OCI-LY3 (cell line): ENCODE measurements at regions not wholly inside any gene's neighbourhood (a gene's known extent, or its start where the extent isn't known, plus 50 kb on each side); places are given as distances from the start of the nearest gene placed in this dataset.

Experiments used
- EZH2phosphoT487 ChIP-seq: fragments of 200-600 bp; shearing (Covaris generic); IDR thresholded peaks from 2 replicates; pipeline ENCODE4 v1.6.1; 2018; ENCODE audit warnings: antibody characterized with exemption, mixed run types, low read depth
- TF ChIP-seq, protein P1 (sequence below): fragments of 200-600, 300-600 bp; sonication (generic); IDR thresholded peaks from 2 replicates; pipeline ENCODE4 v1.5.1; 2014; ENCODE audit warnings: antibody characterized with exemption, low read length, low read depth

DNA sequence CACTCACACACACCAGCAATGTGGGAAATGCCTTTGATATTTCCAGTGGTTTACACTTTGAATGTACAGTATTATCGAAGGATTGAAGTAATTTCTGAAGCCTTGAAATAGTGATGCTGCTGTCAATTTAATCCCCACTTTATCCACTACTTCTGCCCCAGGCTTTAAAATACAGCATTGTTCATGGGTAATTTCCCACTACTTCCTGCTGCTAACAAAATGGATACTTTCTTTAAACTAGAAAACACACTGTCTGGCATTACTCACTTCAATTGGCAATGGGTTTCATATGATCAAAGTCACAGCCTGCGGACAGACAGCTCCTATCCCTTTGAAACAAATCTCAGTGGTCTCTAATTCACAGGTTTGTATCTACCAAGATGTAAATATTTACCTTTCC is 292.2 kb downstream of the CDH11 start:
- TF ChIP-seq, protein P1, sequence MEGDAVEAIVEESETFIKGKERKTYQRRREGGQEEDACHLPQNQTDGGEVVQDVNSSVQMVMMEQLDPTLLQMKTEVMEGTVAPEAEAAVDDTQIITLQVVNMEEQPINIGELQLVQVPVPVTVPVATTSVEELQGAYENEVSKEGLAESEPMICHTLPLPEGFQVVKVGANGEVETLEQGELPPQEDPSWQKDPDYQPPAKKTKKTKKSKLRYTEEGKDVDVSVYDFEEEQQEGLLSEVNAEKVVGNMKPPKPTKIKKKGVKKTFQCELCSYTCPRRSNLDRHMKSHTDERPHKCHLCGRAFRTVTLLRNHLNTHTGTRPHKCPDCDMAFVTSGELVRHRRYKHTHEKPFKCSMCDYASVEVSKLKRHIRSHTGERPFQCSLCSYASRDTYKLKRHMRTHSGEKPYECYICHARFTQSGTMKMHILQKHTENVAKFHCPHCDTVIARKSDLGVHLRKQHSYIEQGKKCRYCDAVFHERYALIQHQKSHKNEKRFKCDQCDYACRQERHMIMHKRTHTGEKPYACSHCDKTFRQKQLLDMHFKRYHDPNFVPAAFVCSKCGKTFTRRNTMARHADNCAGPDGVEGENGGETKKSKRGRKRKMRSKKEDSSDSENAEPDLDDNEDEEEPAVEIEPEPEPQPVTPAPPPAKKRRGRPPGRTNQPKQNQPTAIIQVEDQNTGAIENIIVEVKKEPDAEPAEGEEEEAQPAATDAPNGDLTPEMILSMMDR, result no peak
- TF ChIP-seq EZH2phosphoT487, result no peak
